Fibroblast of villous mesenchyme (primary cell): ENCODE measurements at regions not wholly inside any gene's neighbourhood (a gene's known extent, or its start where the extent isn't known, plus 50 kb on each side); places are given as distances from the start of the nearest gene placed in this dataset.

Source experiments
- DNase-seq: peaks from one replicate; pipeline ENCODE4 v3.0.0-alpha.2; 2010; ENCODE audit warnings: low read depth
- H3K4me3 ChIP-seq: 2 replicates; pipeline ENCODE4 v1.5.1; 2011; ENCODE audit warnings: low read depth, mild to moderate bottlenecking, low read length
- TF ChIP-seq, protein P1 (sequence below): IDR thresholded peaks from 2 replicates; pipeline ENCODE4 v1.5.1; 2012; ENCODE audit warnings: low read depth, mild to moderate bottlenecking, low read length; ENCODE audit not compliant: insufficient read depth

DNA sequence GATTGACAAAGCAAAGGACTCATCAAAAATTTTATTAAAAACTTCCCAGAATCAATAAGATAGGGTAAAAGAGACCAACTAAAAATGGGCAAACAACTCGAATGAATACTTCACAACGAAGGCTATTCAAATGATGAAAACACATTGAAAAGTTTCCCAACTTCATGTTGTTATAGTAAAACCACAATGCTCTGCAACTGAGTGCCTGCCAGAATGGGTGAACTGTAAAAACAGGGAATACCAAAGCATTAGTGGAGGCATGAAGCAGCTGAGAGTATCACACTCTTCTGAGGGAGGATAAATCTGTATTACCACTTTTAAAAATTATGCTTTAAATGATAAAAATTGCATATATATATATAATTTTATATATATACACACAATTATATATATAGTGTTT, 1214.7 kb downstream of the SORCS3 start:
- H3K4me3 ChIP-seq = no peak overlapping the region
- no peak for DNase-seq
- TF ChIP-seq, protein P1, sequence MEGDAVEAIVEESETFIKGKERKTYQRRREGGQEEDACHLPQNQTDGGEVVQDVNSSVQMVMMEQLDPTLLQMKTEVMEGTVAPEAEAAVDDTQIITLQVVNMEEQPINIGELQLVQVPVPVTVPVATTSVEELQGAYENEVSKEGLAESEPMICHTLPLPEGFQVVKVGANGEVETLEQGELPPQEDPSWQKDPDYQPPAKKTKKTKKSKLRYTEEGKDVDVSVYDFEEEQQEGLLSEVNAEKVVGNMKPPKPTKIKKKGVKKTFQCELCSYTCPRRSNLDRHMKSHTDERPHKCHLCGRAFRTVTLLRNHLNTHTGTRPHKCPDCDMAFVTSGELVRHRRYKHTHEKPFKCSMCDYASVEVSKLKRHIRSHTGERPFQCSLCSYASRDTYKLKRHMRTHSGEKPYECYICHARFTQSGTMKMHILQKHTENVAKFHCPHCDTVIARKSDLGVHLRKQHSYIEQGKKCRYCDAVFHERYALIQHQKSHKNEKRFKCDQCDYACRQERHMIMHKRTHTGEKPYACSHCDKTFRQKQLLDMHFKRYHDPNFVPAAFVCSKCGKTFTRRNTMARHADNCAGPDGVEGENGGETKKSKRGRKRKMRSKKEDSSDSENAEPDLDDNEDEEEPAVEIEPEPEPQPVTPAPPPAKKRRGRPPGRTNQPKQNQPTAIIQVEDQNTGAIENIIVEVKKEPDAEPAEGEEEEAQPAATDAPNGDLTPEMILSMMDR = no peak

DNA sequence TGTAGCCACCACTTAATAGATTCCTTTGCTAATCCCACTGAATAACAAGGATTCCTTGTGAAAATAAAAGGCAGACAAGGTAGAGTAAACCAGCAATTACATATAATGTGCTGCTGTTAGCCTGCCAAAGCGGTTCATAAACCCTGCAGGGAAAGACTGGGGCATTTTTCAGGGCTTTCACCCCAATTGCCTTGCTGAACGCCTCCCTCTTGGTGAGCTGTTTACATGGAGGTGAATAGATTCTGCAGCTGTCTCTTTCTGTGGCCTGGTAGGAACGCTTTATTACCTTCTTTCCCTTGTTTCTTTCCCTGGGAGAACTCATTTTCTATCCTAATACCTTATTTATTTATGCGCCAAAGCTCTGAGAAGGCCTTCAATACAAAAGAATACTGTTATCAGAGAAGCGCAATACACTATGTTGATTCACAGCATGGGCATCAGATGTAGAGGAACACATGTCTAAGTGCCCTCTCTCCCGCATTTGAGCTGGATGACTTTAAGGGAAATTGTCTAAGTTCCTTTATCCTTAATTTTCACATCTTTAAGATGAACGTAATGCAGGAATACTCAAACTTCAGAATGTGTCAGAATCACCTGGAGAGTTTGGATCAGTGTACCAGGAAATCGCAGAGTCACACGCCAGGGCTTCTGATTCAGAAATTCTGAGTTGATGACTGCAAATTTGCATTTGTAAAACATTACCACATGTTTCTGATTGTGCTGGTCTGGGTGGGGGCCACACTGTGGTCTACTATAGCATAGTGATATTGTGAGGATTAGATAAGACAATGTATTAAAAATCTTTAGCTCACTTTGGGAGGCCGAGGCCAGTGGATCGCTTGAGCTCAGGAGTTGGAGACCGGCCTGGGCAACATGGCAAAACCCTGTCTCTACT, 1203.8 kb downstream of the SORCS3 start:
- TF ChIP-seq, protein P1 = no peak
- no peak for DNase-seq
- H3K4me3 ChIP-seq = no peak overlapping the region

DNA sequence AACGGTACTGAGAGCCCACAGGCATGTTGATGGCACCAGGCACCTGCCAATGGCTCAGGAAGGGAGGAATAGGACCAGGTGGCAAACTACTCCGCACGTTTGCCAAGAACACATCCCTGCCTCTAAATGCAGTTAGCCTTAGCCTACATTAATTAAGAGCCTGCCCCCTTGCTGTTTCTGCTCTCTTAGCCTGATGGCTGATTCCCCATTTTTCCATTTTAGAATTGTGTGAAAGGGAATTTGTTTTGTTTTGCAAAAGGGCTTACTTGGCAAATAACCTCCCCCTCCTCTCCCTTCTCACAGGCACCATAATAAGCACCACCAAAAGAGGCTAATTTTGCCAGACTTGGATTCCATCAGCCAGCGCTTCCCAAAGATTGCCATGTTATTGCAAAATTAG, 1203.2 kb downstream of the SORCS3 start:
- DNase-seq = no peak
- TF ChIP-seq, protein P1 = no peak
- H3K4me3 ChIP-seq = no peak overlapping the region

DNA sequence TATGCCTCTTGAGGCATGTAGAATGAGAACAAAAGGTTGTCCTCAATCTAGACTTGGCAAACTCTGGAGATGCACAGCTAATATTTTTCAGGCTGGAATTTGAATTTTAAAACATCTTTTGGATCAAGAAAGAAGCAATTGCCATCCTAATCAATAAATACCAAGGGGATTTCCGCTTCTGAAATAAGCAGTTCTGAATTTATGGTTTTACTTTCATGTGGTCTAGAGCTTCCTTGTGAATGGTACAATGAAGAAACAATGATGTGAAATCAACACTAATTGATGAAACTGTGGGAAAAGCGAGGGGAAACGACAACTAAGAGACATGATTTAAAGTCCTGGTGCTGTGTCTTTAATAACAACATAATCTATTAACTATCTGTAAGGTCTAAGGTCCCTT, 1202.7 kb downstream of the SORCS3 start:
- DNase-seq = no peak
- no peak overlapping the region for H3K4me3 ChIP-seq
- TF ChIP-seq, protein P1 = no peak

DNA sequence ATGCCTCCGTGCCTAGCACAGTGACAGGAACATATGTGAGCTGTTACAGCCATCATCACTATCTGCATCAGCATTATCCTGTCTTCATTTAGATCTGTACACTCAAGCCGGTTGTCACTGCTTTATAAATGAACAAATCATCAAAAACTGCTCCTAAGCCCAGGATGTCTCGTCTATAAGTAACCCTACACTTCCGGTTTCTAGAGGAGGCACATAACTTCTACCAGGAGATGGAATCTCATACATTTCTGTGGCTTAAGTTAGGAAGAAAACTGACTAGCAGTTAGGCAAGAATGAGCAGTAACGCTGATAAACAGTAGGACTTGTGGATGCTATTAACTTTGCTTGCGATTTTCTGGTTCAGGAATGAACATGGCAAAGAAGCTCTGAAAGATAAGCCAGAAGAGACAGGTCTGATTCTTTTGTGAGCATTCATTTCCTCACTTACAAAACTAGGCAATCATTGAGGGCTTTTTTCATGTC, 1199.2 kb downstream of the SORCS3 start:
- TF ChIP-seq, protein P1 = no peak
- no peak for DNase-seq

DNA sequence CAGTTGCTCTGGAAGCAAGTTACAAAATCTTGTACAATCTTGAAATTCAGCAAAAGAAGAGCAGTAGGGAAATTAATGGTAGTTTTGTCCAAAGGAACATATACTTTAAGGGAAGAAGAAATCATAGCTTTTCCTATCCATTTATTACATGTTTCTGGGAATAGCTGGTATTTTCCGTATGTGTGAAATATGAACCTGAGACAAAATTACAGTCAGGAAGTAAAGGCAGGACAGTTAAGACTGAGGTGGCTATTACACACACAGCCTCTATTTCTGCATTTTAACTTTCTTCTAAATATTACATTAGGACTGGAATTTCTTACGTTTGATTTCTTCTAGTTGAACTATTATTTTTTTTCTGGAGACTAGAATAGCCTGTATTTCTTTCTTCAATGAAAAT, 1197.3 kb downstream of the SORCS3 start:
- H3K4me3 ChIP-seq = no peak overlapping the region
- TF ChIP-seq, protein P1 = no peak
- DNase-seq = no peak

More for the DNA sequence above, 1199.2 kb downstream of the SORCS3 start:
- no peak overlapping the region for H3K4me3 ChIP-seq
